SK-N-MC (cell line): ENCODE measurements at regions not wholly inside any gene's neighbourhood (a gene's known extent, or its start where the extent isn't known, plus 50 kb on each side); places are given as distances from the start of the nearest gene placed in this dataset.
"Not testable (repeated sequence)": the region's sequence is repeated elsewhere in the genome, so short reads cannot be mapped to it uniquely, and the experiment has no call there.

Source experiments
- DNase-seq: peaks from one replicate; pipeline ENCODE4 v3.0.0-alpha.2; 2011; ENCODE audit warnings: low read depth, low spot score
- H3K27ac ChIP-seq: fragments of 200-600 bp; sonication (generic); 2 replicates; pipeline ENCODE4 v1.5.1; 2016; ENCODE audit warnings: mixed run types
- H3K36me3 ChIP-seq: fragments of 200-600 bp; sonication (generic); 2 replicates; pipeline ENCODE4 v1.6.1; 2017; ENCODE audit warnings: antibody characterized with exemption, low read length, mixed read lengths; ENCODE audit not compliant: insufficient read depth
- H3K4me3 ChIP-seq: fragments of 200-600 bp; sonication (generic); 2 replicates; pipeline ENCODE4 v1.5.1; 2016
- H3K9ac ChIP-seq: fragments of 200-600 bp; sonication (generic); 2 replicates; pipeline ENCODE4 v1.8.0; 2017; ENCODE audit warnings: mixed run types, mixed read lengths; ENCODE audit not compliant: insufficient read length
- H3K9me3 ChIP-seq: fragments of 200-600 bp; sonication (generic); 2 replicates; pipeline ENCODE4 v1.6.1; 2017; ENCODE audit warnings: low read depth, mild to moderate bottlenecking, antibody characterized with exemption, low read length, moderate library complexity, mixed read lengths
- EZH2 ChIP-seq: fragments of 200-600 bp; sonication (generic); IDR thresholded peaks from one replicate; pipeline ENCODE4 v1.6.1; 2017; ENCODE audit warnings: antibody characterized with exemption
- FOXP2 ChIP-seq: optimal IDR thresholded peaks from 2 replicates; pipeline ENCODE3; 2011; ENCODE audit warnings: mild to moderate bottlenecking, moderate library complexity; ENCODE audit not compliant: insufficient read depth; ENCODE audit errors: extremely low read length, control extremely low read depth
- POLR2AphosphoS5 ChIP-seq: IDR thresholded peaks from 2 replicates; pipeline ENCODE4 v1.6.1; 2012; ENCODE audit warnings: mild to moderate bottlenecking, low read depth, low read length, borderline replicate concordance

DNA sequence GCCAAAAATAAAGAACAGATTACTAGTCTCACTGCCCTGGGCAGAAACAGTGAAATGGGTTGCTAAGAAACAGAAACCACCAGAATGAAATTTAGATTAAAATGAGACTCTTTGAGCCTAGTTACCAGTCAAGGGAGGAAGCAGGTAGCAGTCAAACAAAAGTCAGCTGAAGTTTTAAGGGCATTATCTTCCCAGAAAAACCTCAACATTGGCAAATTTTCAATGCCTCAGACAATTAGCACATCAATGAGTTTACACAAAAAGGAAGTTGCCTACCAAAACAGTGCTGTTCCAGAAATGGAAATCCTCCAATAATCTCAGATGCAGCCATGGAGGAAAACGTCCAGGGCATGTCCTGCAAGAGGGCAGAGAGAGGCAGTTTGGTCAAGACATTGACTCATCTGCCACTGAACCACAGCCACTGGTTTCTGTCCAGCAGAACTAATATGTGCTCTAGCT, 399.7 kb upstream of the ADGRB3 start:
- Histone ChIP-seq H3K9me3 (no peaks in the 10 kb centered on the region), H3K9ac (no peak overlapping the region), H3K27ac (no peak overlapping the region), H3K4me3 (no peak overlapping the region), H3K36me3 (no peaks in the 10 kb centered on the region)
- TF ChIP-seq POLR2AphosphoS5 (no peak), EZH2 (no peak), FOXP2 (no peak)
- DNase-seq = no peak

GRCh38 chr6:68233623-68234022, 401.5 kb upstream of the ADGRB3 start:
- no peak overlapping the region for H3K27ac ChIP-seq
- no peak overlapping the region for H3K4me3 ChIP-seq
- no peak for DNase-seq
- TF ChIP-seq POLR2AphosphoS5 (no peak), FOXP2 (no peak), EZH2 (no peak)
- no peaks in the 10 kb centered on the region for H3K9me3 ChIP-seq
- H3K36me3 ChIP-seq = no peaks in the 10 kb centered on the region
- no peak overlapping the region for H3K9ac ChIP-seq

DNA sequence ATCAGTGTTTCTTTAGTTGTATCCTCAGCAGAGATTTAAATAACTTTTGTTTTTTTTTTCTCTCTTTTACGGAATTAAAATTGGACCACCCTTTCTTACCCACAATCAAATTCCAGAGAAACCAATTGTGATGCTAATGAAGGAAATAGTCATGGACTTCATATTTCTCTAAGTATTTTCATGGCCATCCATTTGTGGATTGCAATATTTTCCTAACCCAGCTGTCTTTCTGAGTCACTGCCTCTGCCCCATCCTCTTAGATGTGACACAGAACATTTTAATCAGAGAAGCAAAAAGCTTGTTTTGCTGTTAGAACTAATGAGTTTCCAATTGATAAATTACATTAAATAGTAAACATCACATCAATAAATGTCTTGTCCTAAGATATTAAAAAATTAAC, 405.5 kb upstream of the ADGRB3 start:
- DNase-seq = no peak
- H3K9ac ChIP-seq = no peak overlapping the region
- H3K36me3 ChIP-seq = no peaks in the 10 kb centered on the region
- no peak for TF ChIP-seq FOXP2
- no peak for TF ChIP-seq EZH2
- no peaks in the 10 kb centered on the region for H3K9me3 ChIP-seq
- no peak overlapping the region for H3K27ac ChIP-seq
- no peak overlapping the region for H3K4me3 ChIP-seq

GRCh38 chr6:68226460-68226859, 408.6 kb upstream of the ADGRB3 start:
- Histone ChIP-seq H3K36me3 (no peaks in the 10 kb centered on the region), H3K4me3 (no peak overlapping the region), H3K9me3 (no peaks in the 10 kb centered on the region), H3K9ac (no peak overlapping the region), H3K27ac (0 out of 2 replicates have a peak overlapping the region, but pooled peaks have one; percentile 39)
- DNase-seq = no peak
- TF ChIP-seq FOXP2 = no peak
- TF ChIP-seq EZH2 = no peak
- no peak for TF ChIP-seq POLR2AphosphoS5

DNA sequence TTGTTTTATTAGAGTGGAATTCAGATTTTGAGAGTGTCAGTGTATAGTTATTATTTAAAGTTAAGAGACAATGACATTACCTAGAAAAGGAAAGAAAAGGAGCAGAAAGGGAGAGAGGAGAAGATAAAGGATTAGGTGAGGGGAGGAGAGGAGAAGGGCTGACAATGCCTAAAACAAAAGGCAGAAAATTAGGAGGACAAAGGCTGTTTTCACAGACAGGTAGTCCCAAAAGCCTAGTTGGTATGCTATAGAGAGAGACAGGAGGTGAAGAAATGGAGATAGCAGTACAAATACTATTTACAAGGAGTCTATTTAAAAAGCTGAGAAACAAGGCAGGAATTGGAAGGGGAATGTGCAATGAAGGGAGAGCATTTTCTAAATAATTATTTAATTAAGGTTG, 409.4 kb upstream of the ADGRB3 start:
- Histone ChIP-seq H3K9ac (no peak overlapping the region), H3K27ac (no peak overlapping the region), H3K9me3 (no peaks in the 10 kb centered on the region), H3K36me3 (no peaks in the 10 kb centered on the region), H3K4me3 (no peak overlapping the region)
- no peak for TF ChIP-seq POLR2AphosphoS5
- no peak for TF ChIP-seq EZH2
- no peak for TF ChIP-seq FOXP2
- DNase-seq = no peak

DNA sequence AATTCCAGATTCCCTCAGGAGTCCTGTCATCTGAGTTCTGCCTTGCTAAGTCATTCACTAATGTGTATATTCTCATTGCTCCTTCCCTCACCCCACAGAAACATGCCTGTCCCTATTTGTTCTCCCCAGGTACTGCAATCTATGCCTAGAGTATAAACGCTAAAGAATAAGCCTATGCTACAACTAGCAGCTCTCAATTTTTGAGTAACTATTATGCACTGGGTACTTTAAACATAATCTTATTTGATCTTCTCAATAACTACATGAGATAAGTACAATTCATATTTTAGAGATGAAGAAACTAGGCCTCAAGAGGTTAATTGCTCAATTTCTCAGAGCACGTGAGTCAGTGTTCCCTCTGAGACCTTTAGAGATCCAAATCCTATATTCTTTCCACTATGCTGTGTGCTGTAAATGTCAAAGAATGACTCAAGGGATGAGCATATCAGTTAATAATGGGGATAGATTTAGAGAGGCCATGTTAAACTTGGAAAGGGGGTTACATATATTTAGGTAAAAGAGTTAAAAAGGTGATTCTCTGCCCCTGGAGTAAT, 423.8 kb upstream of the ADGRB3 start:
- TF ChIP-seq POLR2AphosphoS5 = no peak
- no peak for TF ChIP-seq FOXP2
- no peak for TF ChIP-seq EZH2
- Histone ChIP-seq H3K36me3 (no peaks in the 10 kb centered on the region), H3K9ac (no peak overlapping the region), H3K27ac (no peak overlapping the region), H3K4me3 (no peak overlapping the region), H3K9me3 (no peaks in the 10 kb centered on the region; the same call in 1 of the 2 replicates)
- DNase-seq = no peak

- not testable (repeated sequence) for H3K9me3 ChIP-seq, H3K27ac ChIP-seq, H3K4me3 ChIP-seq, DNase-seq, H3K9ac ChIP-seq, H3K36me3 ChIP-seq
Measured at GRCh38 chr6:68207612-68208011, 427.5 kb upstream of the ADGRB3 start.

- H3K27ac ChIP-seq = no peak overlapping the region
- no peaks in the 10 kb centered on the region for H3K36me3 ChIP-seq
- no peak overlapping the region for H3K9ac ChIP-seq
- no peak for DNase-seq
- H3K9me3 ChIP-seq = peaks cover 6% of the 10 kb centered on the region; the same call in 1 of the 2 replicates
- TF ChIP-seq EZH2 = no peak
- no peak for TF ChIP-seq FOXP2
- no peak for TF ChIP-seq POLR2AphosphoS5
- no peak overlapping the region for H3K4me3 ChIP-seq
Measured at GRCh38 chr6:68200929-68201328, 434.2 kb upstream of the ADGRB3 start.

- H3K36me3 ChIP-seq = no peaks in the 10 kb centered on the region
- TF ChIP-seq EZH2 (no peak), FOXP2 (no peak), POLR2AphosphoS5 (no peak)
- no peak for DNase-seq
- no peak overlapping the region for H3K9ac ChIP-seq
- peaks cover 6% of the 10 kb centered on the region; the same call in 1 of the 2 replicates for H3K9me3 ChIP-seq
- H3K4me3 ChIP-seq = no peak overlapping the region
- H3K27ac ChIP-seq = no peak overlapping the region
Measured at GRCh38 chr6:68197356-68197755, 437.7 kb upstream of the ADGRB3 start.
